Caco-2 (cell line): ENCODE measurements at regions not wholly inside any gene's neighbourhood (a gene's known extent, or its start where the extent isn't known, plus 50 kb on each side); places are given as distances from the start of the nearest gene placed in this dataset.

Experiments
- BruUV-seq: library from RNA; stranded (reverse); fragments of 400-500 nt; replicated peaks from 2 replicates; lab custom pipeline; 2021; lab: Mats Ljungman, UMichigan
- CTCF ChIA-PET: fragments of 300-600 bp; sonication (Branson Sonifier 250); formaldehyde crosslinking; loops from one replicate; lab custom pipeline; 2022; ENCODE audit warnings: antibody characterized with exemption; lab: Charles Lee
- POLR2A ChIA-PET: fragments of 300-600 bp; sonication (Branson Sonifier 250); formaldehyde crosslinking; loops from one replicate; lab custom pipeline; 2022; ENCODE audit warnings: antibody characterized with exemption; lab: Charles Lee
- DNase-seq, 2 experiments: peaks; one replicate each; pipeline versions ENCODE4 v3.0.0 to v3.0.0-alpha.2; 2020 to 2022
- H3K27me3 ChIP-seq: replicated peaks from 2 replicates; pipeline ENCODE4 v1.6.0; 2011; ENCODE audit warnings: low read length; ENCODE audit not compliant: control insufficient read depth, insufficient read depth
- H3K36me3 ChIP-seq: 2 replicates; pipeline ENCODE4 v1.5.1; 2011; ENCODE audit warnings: low read length; ENCODE audit not compliant: control insufficient read depth, insufficient read depth
- H3K4me1 ChIP-seq: fragments of 250-450 bp; sonication (Bioruptor Pico); 2 replicates; pipeline ENCODE4 v1.5.1; 2020; ENCODE audit warnings: mild to moderate bottlenecking
- H3K4me3 ChIP-seq: 2 replicates; pipeline ENCODE4 v1.5.1; 2011; ENCODE audit warnings: low read depth, mild to moderate bottlenecking, control low read depth, low read length
- H3K9me3 ChIP-seq: fragments of 250-450 bp; sonication (Bioruptor Pico); 2 replicates; pipeline ENCODE4 v1.5.1; 2020; ENCODE audit warnings: mild to moderate bottlenecking, moderate library complexity
- H3K27ac Mint-ChIP-seq: one replicate; pipeline ENCODE4 v1.8.0; 2022; ENCODE audit warnings: mixed read lengths; ENCODE audit not compliant: unreplicated experiment
- H3K27me3 Mint-ChIP-seq: one replicate; pipeline ENCODE4 v1.8.0; 2022; ENCODE audit warnings: mixed read lengths; ENCODE audit not compliant: insufficient read depth, unreplicated experiment
- H3K36me3 Mint-ChIP-seq: one replicate; pipeline ENCODE4 v1.8.0; 2022; ENCODE audit warnings: mild to moderate bottlenecking, mixed read lengths; ENCODE audit not compliant: insufficient read depth, unreplicated experiment
- H3K4me1 Mint-ChIP-seq: one replicate; pipeline ENCODE4 v1.8.0; 2022; ENCODE audit warnings: low read depth, mixed read lengths; ENCODE audit not compliant: unreplicated experiment
- H3K4me3 Mint-ChIP-seq: one replicate; pipeline ENCODE4 v1.8.0; 2022; ENCODE audit warnings: mild to moderate bottlenecking, moderate library complexity, mixed read lengths; ENCODE audit not compliant: unreplicated experiment
- H3K9me3 Mint-ChIP-seq: one replicate; pipeline ENCODE4 v1.8.0; 2022; ENCODE audit warnings: mixed read lengths; ENCODE audit not compliant: unreplicated experiment
- intact Hi-C: fragments of 100-400 bp; cut with micrococcal nuclease; formaldehyde crosslinking; loops from one replicate; pipeline ENCODE4 v1.10.0; 2022; ENCODE audit not compliant: unreplicated experiment
- TF ChIP-seq, protein P1 (sequence below), 2 experiments: fragments of 200-600 bp in 1 of 2; IDR thresholded peaks; 1 replicate in 1 of 2; 2 replicates in 1 of 2; pipeline versions ENCODE4 v1.5.1 to v1.8.0; 2011 to 2022; ENCODE audit warnings: antibody characterized with exemption in 1 of 2, control low read depth in 1 of 2, inconsistent platforms in 1 of 2, low read depth in 1 of 2, low read length in 1 of 2, mild to moderate bottlenecking in 1 of 2, moderate library complexity in 1 of 2; ENCODE audit not compliant: insufficient read depth in 1 of 2, severe bottlenecking in 1 of 2, unreplicated experiment in 1 of 2

DNA sequence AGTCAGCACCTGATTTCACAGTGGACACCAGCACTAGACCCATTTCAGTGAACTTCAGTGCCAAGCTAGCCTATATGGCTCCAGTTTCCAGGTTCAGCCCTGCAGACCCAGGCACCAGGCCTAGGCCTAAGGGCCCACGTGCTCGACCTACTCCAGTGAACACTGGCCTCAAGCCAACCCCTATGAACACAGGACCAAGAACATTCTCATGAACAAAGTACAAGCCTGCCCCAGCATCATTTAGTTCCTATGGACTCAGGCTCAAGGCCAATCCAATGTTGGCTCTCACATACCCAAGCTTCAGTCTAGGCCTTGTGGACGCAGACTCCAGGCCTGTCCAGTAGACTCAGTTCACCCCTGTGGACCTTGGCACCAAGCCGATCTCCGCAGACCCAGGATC lies 385.5 kb downstream of the DHX35 start:
- CTCF ChIA-PET, result no interaction called here
- peaks cover 18% of the 10 kb centered on the region for H3K9me3 ChIP-seq
- intact Hi-C loops, result no loop called here
- TF ChIP-seq, protein P1, sequence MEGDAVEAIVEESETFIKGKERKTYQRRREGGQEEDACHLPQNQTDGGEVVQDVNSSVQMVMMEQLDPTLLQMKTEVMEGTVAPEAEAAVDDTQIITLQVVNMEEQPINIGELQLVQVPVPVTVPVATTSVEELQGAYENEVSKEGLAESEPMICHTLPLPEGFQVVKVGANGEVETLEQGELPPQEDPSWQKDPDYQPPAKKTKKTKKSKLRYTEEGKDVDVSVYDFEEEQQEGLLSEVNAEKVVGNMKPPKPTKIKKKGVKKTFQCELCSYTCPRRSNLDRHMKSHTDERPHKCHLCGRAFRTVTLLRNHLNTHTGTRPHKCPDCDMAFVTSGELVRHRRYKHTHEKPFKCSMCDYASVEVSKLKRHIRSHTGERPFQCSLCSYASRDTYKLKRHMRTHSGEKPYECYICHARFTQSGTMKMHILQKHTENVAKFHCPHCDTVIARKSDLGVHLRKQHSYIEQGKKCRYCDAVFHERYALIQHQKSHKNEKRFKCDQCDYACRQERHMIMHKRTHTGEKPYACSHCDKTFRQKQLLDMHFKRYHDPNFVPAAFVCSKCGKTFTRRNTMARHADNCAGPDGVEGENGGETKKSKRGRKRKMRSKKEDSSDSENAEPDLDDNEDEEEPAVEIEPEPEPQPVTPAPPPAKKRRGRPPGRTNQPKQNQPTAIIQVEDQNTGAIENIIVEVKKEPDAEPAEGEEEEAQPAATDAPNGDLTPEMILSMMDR (IDR thresholded peaks at IDR 0.05; ENCODE audit: insufficient read depth in 1 of 2, low read depth in 1 of 2, low read length in 1 of 2, severe bottlenecking in 1 of 2, unreplicated experiment in 1 of 2), result no peak
- H3K36me3 ChIP-seq, result no peaks in the 10 kb centered on the region
- H3K4me1 ChIP-seq, result no peaks in the 10 kb centered on the region
- H3K4me3 Mint-ChIP-seq, result no peak overlapping the region
- H3K36me3 Mint-ChIP-seq, result no peaks in the 10 kb centered on the region
- H3K27me3 ChIP-seq, result no peaks in the 10 kb centered on the region
- POLR2A ChIA-PET, result no interaction called here
- DNase-seq, result no peak
- BruUV-seq, result no TSS peak
- H3K9me3 Mint-ChIP-seq, result peaks cover 23% of the 10 kb centered on the region
- no peaks in the 10 kb centered on the region for H3K4me1 Mint-ChIP-seq
- H3K4me3 ChIP-seq, result no peak overlapping the region
- no peak overlapping the region for H3K27ac Mint-ChIP-seq
- H3K27me3 Mint-ChIP-seq, result peaks cover 11% of the 10 kb centered on the region

DNA sequence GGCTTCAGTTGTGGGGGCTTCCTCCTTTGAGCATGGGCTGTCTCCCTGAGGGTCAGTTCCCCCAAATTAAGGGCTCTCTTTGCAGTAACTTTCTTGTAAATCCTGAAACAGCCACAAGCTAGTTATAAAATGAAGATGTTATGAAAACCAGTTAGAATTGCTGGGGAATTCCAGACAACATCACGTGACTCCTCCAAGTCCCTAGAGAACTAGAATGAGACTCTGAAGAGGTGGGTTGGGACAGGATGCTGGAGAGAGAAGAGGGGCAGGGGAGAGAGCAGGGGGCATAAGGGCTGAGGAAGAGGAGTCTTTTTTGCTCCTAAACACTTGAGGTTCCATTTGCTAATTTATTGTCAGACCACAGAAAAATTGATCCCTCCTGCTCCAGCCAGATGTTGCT lies 380.3 kb downstream of the DHX35 start:
- Mint-ChIP-seq H3K4me3 (no peak overlapping the region), H3K4me1 (no peaks in the 10 kb centered on the region), H3K36me3 (no peaks in the 10 kb centered on the region), H3K27ac (no peak overlapping the region), H3K9me3 (no peaks in the 10 kb centered on the region), H3K27me3 (peaks cover 9% of the 10 kb centered on the region)
- no peaks in the 10 kb centered on the region for H3K27me3 ChIP-seq
- TF ChIP-seq, protein P1 (IDR thresholded peaks at IDR 0.05; ENCODE audit: insufficient read depth in 1 of 2, low read depth in 1 of 2, low read length in 1 of 2, severe bottlenecking in 1 of 2, unreplicated experiment in 1 of 2), result no peak
- no peaks in the 10 kb centered on the region for H3K36me3 ChIP-seq
- peaks cover 12% of the 10 kb centered on the region for H3K9me3 ChIP-seq
- POLR2A ChIA-PET, result no interaction called here
- no TSS peak for BruUV-seq
- DNase-seq, result no peak
- intact Hi-C loops, result no loop called here
- H3K4me3 ChIP-seq, result no peak overlapping the region
- H3K4me1 ChIP-seq, result no peaks in the 10 kb centered on the region
- CTCF ChIA-PET, result no interaction called here

DNA sequence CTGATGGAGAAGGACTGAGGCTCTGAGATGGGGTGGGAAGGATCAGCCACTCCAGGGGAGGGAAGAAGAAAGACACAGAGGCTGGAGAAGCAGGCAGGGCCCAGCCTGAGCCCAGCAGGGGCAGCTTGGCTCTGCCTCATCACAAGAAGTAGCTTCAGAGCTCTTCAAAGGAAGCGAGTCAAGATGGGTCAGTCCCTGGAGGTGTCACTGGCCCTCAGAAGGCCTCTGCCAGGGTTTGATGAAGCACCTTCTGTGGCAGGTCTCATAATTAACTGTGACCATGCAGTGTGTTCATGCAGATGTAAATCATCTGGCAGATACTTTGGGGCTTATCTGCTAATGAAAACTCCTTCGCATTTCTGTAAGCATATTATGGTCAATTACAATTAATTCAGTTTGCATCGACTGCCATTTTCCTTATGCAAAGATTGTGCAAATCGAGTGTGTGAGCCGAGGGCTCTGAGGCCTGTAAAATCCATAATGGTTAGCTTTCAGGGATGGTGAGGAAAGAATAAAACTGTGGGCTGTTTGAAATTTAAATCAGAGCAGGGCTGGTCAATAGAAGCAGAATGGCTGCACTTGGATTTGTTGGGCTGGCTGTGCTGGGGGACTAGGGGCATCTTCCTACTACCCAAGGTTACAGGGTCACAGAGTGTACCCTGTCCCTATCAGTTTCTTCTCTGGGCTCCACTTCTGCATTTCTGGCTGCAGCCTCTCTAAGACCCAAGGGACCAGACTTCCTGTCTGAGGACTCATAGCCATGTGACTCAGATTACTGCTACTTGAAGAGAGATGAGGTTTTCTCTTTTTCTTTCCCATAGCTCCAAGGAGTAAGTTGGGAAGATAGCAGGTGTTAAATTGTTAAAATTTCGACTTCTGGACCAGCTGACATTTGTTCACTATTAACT lies 376.6 kb downstream of the DHX35 start:
- no peaks in the 10 kb centered on the region for H3K9me3 ChIP-seq
- no peaks in the 10 kb centered on the region for H3K36me3 ChIP-seq
- H3K27me3 ChIP-seq, result no peaks in the 10 kb centered on the region
- intact Hi-C loops, result no loop called here
- no peaks in the 10 kb centered on the region for H3K9me3 Mint-ChIP-seq
- TF ChIP-seq, protein P1 (IDR thresholded peaks at IDR 0.05; ENCODE audit: insufficient read depth in 1 of 2, low read depth in 1 of 2, low read length in 1 of 2, severe bottlenecking in 1 of 2, unreplicated experiment in 1 of 2), result no peak
- no peaks in the 10 kb centered on the region for H3K4me1 Mint-ChIP-seq
- H3K4me3 ChIP-seq, result no peak overlapping the region
- peaks cover 30% of the 10 kb centered on the region for H3K27me3 Mint-ChIP-seq
- no peaks in the 10 kb centered on the region for H3K36me3 Mint-ChIP-seq
- no peak overlapping the region for H3K27ac Mint-ChIP-seq
- ChIA-PET CTCF (no interaction called here), POLR2A (no interaction called here)
- DNase-seq, result no peak
- H3K4me1 ChIP-seq, result no peaks in the 10 kb centered on the region
- no peak overlapping the region for H3K4me3 Mint-ChIP-seq
- BruUV-seq, result no TSS peak
